ENCODE measurements at regions not wholly inside any gene's neighbourhood (a gene's known extent, or its start where the extent isn't known, plus 50 kb on each side); places are given as distances from the start of the nearest gene placed in this dataset.

GRCh38 chr9:107221321-107221720 lies 61.8 kb upstream of the RAD23B start:
- no peak for DNase-seq (ENCODE audit: low spot score)
- no peaks in the 10 kb centered on the region for H3K36me3 ChIP-seq

DNA sequence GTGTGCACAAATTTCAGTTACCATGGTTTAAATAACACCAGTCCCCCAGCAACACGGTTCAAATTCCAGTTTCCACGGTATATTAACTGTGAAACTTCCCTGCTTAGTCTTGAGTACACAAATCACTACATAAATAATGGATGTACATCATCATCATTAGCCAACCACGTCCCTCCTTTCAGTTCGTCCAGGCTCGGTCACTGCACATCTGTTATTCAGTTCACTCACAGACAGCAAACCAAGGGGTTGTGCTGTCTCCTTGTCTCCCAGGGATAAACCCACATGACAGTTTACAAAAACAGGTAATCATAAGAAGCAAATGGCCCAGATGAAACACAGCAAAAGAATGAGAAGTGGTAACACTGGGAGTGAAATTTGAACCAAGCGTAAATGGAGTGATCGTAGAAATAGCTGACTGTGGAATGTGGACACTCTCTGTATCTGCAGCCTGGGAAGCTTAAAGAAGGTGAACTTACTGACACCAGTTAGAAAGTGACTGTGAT lies 61.0 kb upstream of the RAD23B start:
- Histone ChIP-seq H3K27ac (no peak overlapping the region), H3K9me3 (no peaks in the 10 kb centered on the region), H3K4me1 (ENCODE audit: control insufficient read depth in 1 of 2, low read depth in 2 of 2) (no peaks in the 10 kb centered on the region), H3K27me3 (replicated peaks; ENCODE audit: insufficient read depth) (no peaks in the 10 kb centered on the region), H3K36me3 (no peaks in the 10 kb centered on the region), H3K4me3 (no peak overlapping the region)
- no peak for DNase-seq (ENCODE audit: low spot score)
- no peak for ATAC-seq (ENCODE audit: insufficient number of reproducible peaks, low FRiP score, low read depth)
- TF ChIP-seq CTCF (IDR thresholded peaks at IDR 0.05) = no peak

More at GRCh38 chr9:107221321-107221720, 61.8 kb upstream of the RAD23B start:
- Histone ChIP-seq H3K4me3 (no peak overlapping the region), H3K27ac (no peak overlapping the region), H3K9me3 (no peaks in the 10 kb centered on the region), H3K27me3 (replicated peaks; ENCODE audit: insufficient read depth) (no peaks in the 10 kb centered on the region), H3K4me1 (ENCODE audit: control insufficient read depth in 1 of 2, low read depth in 2 of 2) (no peaks in the 10 kb centered on the region)
- TF ChIP-seq CTCF (IDR thresholded peaks at IDR 0.05) = no peak
- ATAC-seq (ENCODE audit: insufficient number of reproducible peaks, low FRiP score, low read depth) = no peak

DNA sequence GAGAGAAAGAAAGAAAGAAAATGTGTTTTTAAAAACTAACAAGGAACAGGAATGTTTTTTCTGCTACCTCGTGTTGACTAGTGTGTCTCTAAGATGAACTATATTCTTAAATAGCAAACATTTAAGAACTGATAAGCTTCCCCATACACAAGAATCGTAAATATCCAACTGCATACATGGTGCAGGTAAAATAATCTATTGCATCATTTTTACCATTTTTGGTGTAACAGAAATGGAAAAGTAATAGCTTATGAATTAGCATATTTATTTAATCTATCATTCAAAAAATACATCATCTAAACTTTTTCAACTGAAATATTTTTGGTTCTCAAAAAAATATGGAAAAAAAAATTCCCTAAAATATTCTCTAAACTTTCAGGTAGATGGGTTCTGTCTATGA lies 59.7 kb upstream of the RAD23B start:
- DNase-seq (ENCODE audit: low spot score) (no peak), ATAC-seq (ENCODE audit: insufficient number of reproducible peaks, low FRiP score, low read depth) (no peak)
- no peaks in the 10 kb centered on the region for H3K27me3 ChIP-seq (replicated peaks; ENCODE audit: insufficient read depth)
- H3K4me3 ChIP-seq = no peak overlapping the region
- no peak for TF ChIP-seq CTCF (IDR thresholded peaks at IDR 0.05)
- H3K27ac ChIP-seq = no peak overlapping the region
- H3K9me3 ChIP-seq = no peaks in the 10 kb centered on the region
- no peaks in the 10 kb centered on the region for H3K36me3 ChIP-seq
- no peaks in the 10 kb centered on the region for H3K4me1 ChIP-seq (ENCODE audit: control insufficient read depth in 1 of 2, low read depth in 2 of 2)

- Histone ChIP-seq H3K27me3 (replicated peaks; ENCODE audit: insufficient read depth) (no peaks in the 10 kb centered on the region), H3K4me1 (ENCODE audit: control insufficient read depth in 1 of 2, low read depth in 2 of 2) (no peaks in the 10 kb centered on the region), H3K4me3 (no peak overlapping the region), H3K9me3 (no peaks in the 10 kb centered on the region), H3K36me3 (no peaks in the 10 kb centered on the region), H3K27ac (no peak overlapping the region)
- ATAC-seq (ENCODE audit: insufficient number of reproducible peaks, low FRiP score, low read depth) (no peak), DNase-seq (ENCODE audit: low spot score) (no peak)
- TF ChIP-seq CTCF (IDR thresholded peaks at IDR 0.05) = no peak
Measured at GRCh38 chr9:107224252-107224651, 58.8 kb upstream of the RAD23B start.

- H3K9me3 ChIP-seq = no peaks in the 10 kb centered on the region
- H3K36me3 ChIP-seq = no peaks in the 10 kb centered on the region
- DNase-seq (ENCODE audit: low spot score) = no peak
- no peak for TF ChIP-seq CTCF (IDR thresholded peaks at IDR 0.05)
- H3K27me3 ChIP-seq (replicated peaks; ENCODE audit: insufficient read depth) = no peaks in the 10 kb centered on the region
- ATAC-seq (ENCODE audit: insufficient number of reproducible peaks, low FRiP score, low read depth) = no peak
- H3K27ac ChIP-seq = no peak overlapping the region
- H3K4me1 ChIP-seq (ENCODE audit: control insufficient read depth in 1 of 2, low read depth in 2 of 2) = no peaks in the 10 kb centered on the region
- H3K4me3 ChIP-seq = no peak overlapping the region
Measured at GRCh38 chr9:107226421-107226820, 56.7 kb upstream of the RAD23B start.

Measured in thoracic aorta (tissue), 2 donors.